ENCODE measurements at regions not wholly inside any gene's neighbourhood (a gene's known extent, or its start where the extent isn't known, plus 50 kb on each side); places are given as distances from the start of the nearest gene placed in this dataset.
A peak's percentile ranks its signal among the peaks of the same experiment; 100 is the strongest.

- WGBS = 75% methylated on average over 2 of the region's 2 CpGs
- intact Hi-C loops (cut with DNase I) = no loop called here
- no peaks in the 10 kb centered on the region for H3K9me3 ChIP-seq
Measured at GRCh38 chr18:25621682-25622081, 269.7 kb upstream of the ZNF521 start.

GRCh38 chr18:25621144-25621543 is 269.2 kb upstream of the ZNF521 start:
- no peaks in the 10 kb centered on the region for H3K27me3 ChIP-seq (replicated peaks; ENCODE audit: insufficient read depth)
- no peak overlapping the region for H3K27ac ChIP-seq
- no peak for TF ChIP-seq CTCF (IDR thresholded peaks at IDR 0.05)
- no peak for TF ChIP-seq POLR2AphosphoS5 (IDR thresholded peaks at IDR 0.05)
- WGBS = 95% methylated on average over 1 of the region's 1 CpG
- H3K36me3 ChIP-seq = no peaks in the 10 kb centered on the region
- no peaks in the 10 kb centered on the region for H3K9me3 ChIP-seq
- no peak for DNase-seq (ENCODE audit: low spot score)
- no peak overlapping the region for H3K4me3 ChIP-seq
- no peaks in the 10 kb centered on the region for H3K4me1 ChIP-seq (replicated peaks)
- intact Hi-C loops (cut with DNase I) = no loop called here

More at GRCh38 chr18:25621682-25622081, 269.7 kb upstream of the ZNF521 start:
- no peak for DNase-seq (ENCODE audit: low spot score)
- H3K4me1 ChIP-seq (replicated peaks) = no peaks in the 10 kb centered on the region
- no peak overlapping the region for H3K4me3 ChIP-seq
- no peak overlapping the region for H3K27ac ChIP-seq
- no peaks in the 10 kb centered on the region for H3K27me3 ChIP-seq (replicated peaks; ENCODE audit: insufficient read depth)
- no peak for TF ChIP-seq POLR2A (IDR thresholded peaks at IDR 0.05)
- TF ChIP-seq POLR2AphosphoS5 (IDR thresholded peaks at IDR 0.05) = no peak
- no peak for TF ChIP-seq CTCF (IDR thresholded peaks at IDR 0.05)
- H3K36me3 ChIP-seq = no peaks in the 10 kb centered on the region

GRCh38 chr18:25614168-25614567 is 262.2 kb upstream of the ZNF521 start:
- no peak overlapping the region for H3K4me3 ChIP-seq
- WGBS = 77% methylated on average over 4 of the region's 4 CpGs
- H3K9me3 ChIP-seq = no peaks in the 10 kb centered on the region
- H3K27me3 ChIP-seq (replicated peaks; ENCODE audit: insufficient read depth) = no peaks in the 10 kb centered on the region
- no peaks in the 10 kb centered on the region for H3K4me1 ChIP-seq (replicated peaks)
- TF ChIP-seq POLR2A (IDR thresholded peaks at IDR 0.05) (no peak), CTCF (IDR thresholded peaks at IDR 0.05) (peak in 1 of 4 experiments; percentile 7), POLR2AphosphoS5 (IDR thresholded peaks at IDR 0.05) (no peak)
- no peaks in the 10 kb centered on the region for H3K36me3 ChIP-seq
- intact Hi-C loops (cut with DNase I) = no loop called here
- no peak overlapping the region for H3K27ac ChIP-seq
- no peak for DNase-seq (ENCODE audit: low spot score)

GRCh38 chr18:25612466-25612865 is 260.5 kb upstream of the ZNF521 start:
- H3K36me3 ChIP-seq = no peaks in the 10 kb centered on the region
- H3K4me3 ChIP-seq = no peak overlapping the region
- H3K4me1 ChIP-seq (replicated peaks) = no peaks in the 10 kb centered on the region
- H3K9me3 ChIP-seq = no peaks in the 10 kb centered on the region
- intact Hi-C loops (cut with DNase I) = no loop called here
- DNase-seq (ENCODE audit: low spot score) = no peak
- TF ChIP-seq POLR2AphosphoS5 (IDR thresholded peaks at IDR 0.05) = no peak
- TF ChIP-seq POLR2A (IDR thresholded peaks at IDR 0.05) = no peak
- no peak for TF ChIP-seq CTCF (IDR thresholded peaks at IDR 0.05)
- no peak overlapping the region for H3K27ac ChIP-seq
- 68% methylated on average over 5 of the region's 5 CpGs for WGBS
- H3K27me3 ChIP-seq (replicated peaks; ENCODE audit: insufficient read depth) = no peaks in the 10 kb centered on the region

- Histone ChIP-seq H3K36me3 (no peaks in the 10 kb centered on the region), H3K4me1 (replicated peaks) (no peaks in the 10 kb centered on the region), H3K27me3 (replicated peaks; ENCODE audit: insufficient read depth) (no peaks in the 10 kb centered on the region), H3K4me3 (no peak overlapping the region), H3K27ac (no peak overlapping the region), H3K9me3 (no peaks in the 10 kb centered on the region)
- intact Hi-C loops (cut with DNase I) = no loop called here
- TF ChIP-seq POLR2AphosphoS5 (IDR thresholded peaks at IDR 0.05) (no peak), CTCF (IDR thresholded peaks at IDR 0.05) (no peak), POLR2A (IDR thresholded peaks at IDR 0.05) (no peak)
- no peak for DNase-seq (ENCODE audit: low spot score)
- WGBS = 93% methylated on average over 4 of the region's 4 CpGs
Measured at GRCh38 chr18:25608091-25608490, 256.1 kb upstream of the ZNF521 start.
